HEK293 (cell line): ENCODE measurements at regions not wholly inside any gene's neighbourhood (a gene's known extent, or its start where the extent isn't known, plus 50 kb on each side); places are given as distances from the start of the nearest gene placed in this dataset.

Source experiments
- CTCF ChIA-PET: fragments of 350-600 bp; formaldehyde crosslinking; extraction: SDS; loops from one replicate; lab custom pipeline; 2021; ENCODE audit warnings: antibody characterized with exemption; lab: Yijun Ruan, JAX
- POLR2A ChIA-PET: fragments of 300-600 bp; formaldehyde crosslinking; extraction: SDS; loops from one replicate; lab custom pipeline; 2020; ENCODE audit warnings: antibody characterized with exemption, inconsistent platforms; lab: Yijun Ruan, JAX
- H3K27ac ChIP-seq: fragments of 200-500 bp; sonication (Bioruptor generic); 2 replicates; pipeline ENCODE4 v1.5.1; 2014; ENCODE audit warnings: low read depth, low read length, control low read depth, inconsistent platforms; ENCODE audit errors: extremely low read depth
- H3K36me3 ChIP-seq, 2 experiments: fragments of 200-500 bp in 1 of 2; sonication (Bioruptor generic) in 1 of 2; 1 replicate in 1 of 2; 2 replicates in 1 of 2; pipeline ENCODE4 v1.5.1; 2014 to 2017; ENCODE audit warnings: inconsistent platforms in 2 of 2, low read length in 2 of 2; ENCODE audit not compliant: control insufficient read depth in 2 of 2, insufficient read depth in 1 of 2
- H3K4me1 ChIP-seq: fragments of 200-500 bp; sonication (Bioruptor generic); 2 replicates; pipeline ENCODE4 v1.5.1; 2014; ENCODE audit warnings: mild to moderate bottlenecking, low read length, inconsistent platforms; ENCODE audit not compliant: control insufficient read depth, insufficient read depth
- H3K4me3 ChIP-seq: 2 replicates; pipeline ENCODE4 v1.5.1; 2011; ENCODE audit warnings: low read depth, mild to moderate bottlenecking, control low read depth, low read length, moderate library complexity
- H3K9me3 ChIP-seq: fragments of 200-500 bp; sonication (Bioruptor generic); 2 replicates; pipeline ENCODE4 v1.5.1; 2014; ENCODE audit warnings: low read depth, low read length, inconsistent platforms; ENCODE audit not compliant: control insufficient read depth, insufficient read depth
- OSR2 ChIP-seq: fragments of 450-650 bp; formaldehyde crosslinking; IDR thresholded peaks from 2 replicates; pipeline ENCODE4 v1.5.1; 2016; ENCODE audit warnings: missing biosample characterization, missing genetic modification characterization
- PATZ1 ChIP-seq: fragments of 450-650 bp; formaldehyde crosslinking; IDR thresholded peaks from 2 replicates; pipeline ENCODE4 v1.5.1; 2016; ENCODE audit warnings: missing biosample characterization, missing genetic modification characterization
- SETDB1 ChIP-seq: IDR thresholded peaks from one replicate; pipeline ENCODE4 v1.6.1; 2017; ENCODE audit warnings: mild to moderate bottlenecking, low read length, moderate library complexity, mixed read lengths; ENCODE audit not compliant: insufficient read length
- ZBTB10 ChIP-seq: fragments of 450-650 bp; formaldehyde crosslinking; IDR thresholded peaks from 2 replicates; pipeline ENCODE4 v1.5.1; 2016; ENCODE audit warnings: missing biosample characterization, missing genetic modification characterization
- ZBTB26 ChIP-seq: fragments of 450-650 bp; formaldehyde crosslinking; optimal IDR thresholded peaks from 2 replicates; pipeline ENCODE3; 2016; ENCODE audit warnings: missing biosample characterization, mild to moderate bottlenecking, missing genetic modification characterization
- ZNF132 ChIP-seq: fragments of 450-650 bp; formaldehyde crosslinking; IDR thresholded peaks from 2 replicates; pipeline ENCODE4 v1.5.1; 2017; ENCODE audit warnings: missing biosample characterization, missing genetic modification characterization, borderline replicate concordance
- ZNF146 ChIP-seq: fragments of 450-650 bp; formaldehyde crosslinking; IDR thresholded peaks from 2 replicates; pipeline ENCODE4 v1.5.1; 2016; ENCODE audit warnings: missing biosample characterization, missing genetic modification characterization
- ZNF324 ChIP-seq: fragments of 450-650 bp; formaldehyde crosslinking; IDR thresholded peaks from 2 replicates; pipeline ENCODE4 v1.5.1; 2016; ENCODE audit warnings: missing biosample characterization, missing genetic modification characterization
- ZNF398 ChIP-seq: fragments of 450-650 bp; formaldehyde crosslinking; IDR thresholded peaks from 2 replicates; pipeline ENCODE4 v1.5.1; 2017; ENCODE audit warnings: missing biosample characterization, missing genetic modification characterization
- ZNF521 ChIP-seq: fragments of 450-650 bp; formaldehyde crosslinking; IDR thresholded peaks from 2 replicates; pipeline ENCODE4 v1.5.1; 2017; ENCODE audit warnings: missing biosample characterization, mild to moderate bottlenecking, missing genetic modification characterization
- ZNF555 ChIP-seq: fragments of 450-650 bp; formaldehyde crosslinking; conservative IDR thresholded peaks from 2 replicates; pipeline ENCODE4 v1.5.1; 2017; ENCODE audit warnings: missing biosample characterization, mild to moderate bottlenecking, missing genetic modification characterization, inconsistent platforms
- ZNF610 ChIP-seq: fragments of 450-650 bp; formaldehyde crosslinking; IDR thresholded peaks from 2 replicates; pipeline ENCODE4 v1.5.1; 2016; ENCODE audit warnings: missing biosample characterization, missing genetic modification characterization, borderline replicate concordance
- ZNF639 ChIP-seq: fragments of 450-650 bp; formaldehyde crosslinking; IDR thresholded peaks from 2 replicates; pipeline ENCODE4 v1.5.1; 2016; ENCODE audit warnings: missing biosample characterization, missing genetic modification characterization
- ZNF785 ChIP-seq: fragments of 450-650 bp; formaldehyde crosslinking; IDR thresholded peaks from 2 replicates; pipeline ENCODE4 v1.5.1; 2016; ENCODE audit warnings: missing biosample characterization, missing genetic modification characterization

- no peaks in the 10 kb centered on the region for H3K36me3 ChIP-seq
- POLR2A ChIA-PET: no interaction called here
- TF ChIP-seq ZNF324: no peak
- peak; percentile 69 for TF ChIP-seq SETDB1
- no peak for TF ChIP-seq PATZ1 (tag by site-specific recombination)
- no peak for TF ChIP-seq ZNF521 (tag by site-specific recombination)
- TF ChIP-seq ZBTB26 (tag by site-specific recombination): no peak
- TF ChIP-seq ZNF146 (tag by site-specific recombination): no peak
- no peak for TF ChIP-seq ZNF785 (tag by site-specific recombination)
- no peak for TF ChIP-seq ZNF639 (tag by site-specific recombination)
- TF ChIP-seq ZNF610 (tag by site-specific recombination): no peak
- TF ChIP-seq, all 188 proteins: peak for 1
- H3K4me3 ChIP-seq: no peak overlapping the region
- CTCF ChIA-PET: interaction anchor here (0.9 kb wide), 1 partner anchor 92 kb away, joined by 5 read pairs; no protein-coding TSS in a partner anchor
- H3K27ac ChIP-seq: no peak overlapping the region
- no peaks in the 10 kb centered on the region for H3K4me1 ChIP-seq
- H3K9me3 ChIP-seq: no peaks in the 10 kb centered on the region
These were observed 153.1 kb upstream of the MPHOSPH6 start for GRCh38 chr16:82323171-82323570.

GRCh38 chr16:82322177-82322576 lies 152.2 kb upstream of the MPHOSPH6 start:
- Histone ChIP-seq H3K4me1 (no peaks in the 10 kb centered on the region), H3K36me3 (no peaks in the 10 kb centered on the region), H3K27ac (no peak overlapping the region), H3K9me3 (no peaks in the 10 kb centered on the region), H3K4me3 (no peak overlapping the region)
- ChIA-PET CTCF (no interaction called here), POLR2A (no interaction called here)
- TF ChIP-seq ZNF132 (tag by site-specific recombination) (no peak), ZNF398 (tag by site-specific recombination) (no peak), OSR2 (tag by site-specific recombination) (no peak), ZNF555 (tag by site-specific recombination) (0 out of 2 replicates have a peak, but pooled peaks have one; percentile 3), ZBTB10 (tag by site-specific recombination) (no peak)
